Omental fat pad (tissue), 3 donors: ENCODE measurements at regions not wholly inside any gene's neighbourhood (a gene's known extent, or its start where the extent isn't known, plus 50 kb on each side); places are given as distances from the start of the nearest gene placed in this dataset.

Experiments used
- ATAC-seq: fragments of 150-250 bp; one replicate; pipeline ENCODE4 v1.9.1; 2016; ENCODE audit warnings: mild to moderate bottlenecking, moderate library complexity; ENCODE audit not compliant: low FRiP score
- DNase-seq: peaks from one replicate; pipeline ENCODE4 v3.0.0-alpha.2; 2019; ENCODE audit warnings: low spot score
- CTCF ChIP-seq, 3 donors: fragments of 450-650 bp; IDR thresholded peaks; one replicate each; pipeline ENCODE4 v1.5.1; 2016 to 2017; ENCODE audit warnings: antibody characterized with exemption in 3 of 3, mild to moderate bottlenecking in 3 of 3, moderate library complexity in 2 of 3

GRCh38 chr14:87052646-87053225, 940.2 kb downstream of the GALC start:
- DNase-seq: no peak
- TF ChIP-seq CTCF (IDR thresholded peaks at IDR 0.05): no peak
- no peak for ATAC-seq

GRCh38 chr14:87050421-87050820, 942.6 kb downstream of the GALC start:
- DNase-seq (no peak), ATAC-seq (no peak)
- TF ChIP-seq CTCF (IDR thresholded peaks at IDR 0.05): no peak

- no peak for TF ChIP-seq CTCF (IDR thresholded peaks at IDR 0.05)
- DNase-seq (no peak), ATAC-seq (no peak)
Observed at GRCh38 chr14:87049950-87050349, 943.0 kb downstream of the GALC start.

GRCh38 chr14:87046960-87047359, 946.0 kb downstream of the GALC start:
- ATAC-seq (no peak), DNase-seq (no peak)
- no peak for TF ChIP-seq CTCF (IDR thresholded peaks at IDR 0.05)

- DNase-seq (no peak), ATAC-seq (no peak)
- no peak for TF ChIP-seq CTCF (IDR thresholded peaks at IDR 0.05)
Observed at GRCh38 chr14:87045956-87046355, 947.0 kb downstream of the GALC start.

GRCh38 chr14:87045246-87045645, 947.7 kb downstream of the GALC start:
- no peak for TF ChIP-seq CTCF (IDR thresholded peaks at IDR 0.05)
- no peak for ATAC-seq
- no peak for DNase-seq

- no peak for ATAC-seq
- no peak for DNase-seq
- no peak for TF ChIP-seq CTCF (IDR thresholded peaks at IDR 0.05)
Observed at GRCh38 chr14:87044807-87045206, 948.2 kb downstream of the GALC start.
